ENCODE measurements at regions not wholly inside any gene's neighbourhood (a gene's known extent, or its start where the extent isn't known, plus 50 kb on each side); places are given as distances from the start of the nearest gene placed in this dataset.

GRCh38 chr2:153100151-153100550 is 378.4 kb downstream of the RPRM start:
- TF ChIP-seq CTCF (IDR thresholded peaks at IDR 0.05) = no peak
- TF ChIP-seq EP300 (IDR thresholded peaks at IDR 0.05) = no peak
